GM23338 (cell line): ENCODE measurements at regions not wholly inside any gene's neighbourhood (a gene's known extent, or its start where the extent isn't known, plus 50 kb on each side); places are given as distances from the start of the nearest gene placed in this dataset.

ENCODE experiments used
- ATAC-seq: fragments of 200-7000 bp; cut with Tn5 transposase; 3 replicates; pipeline ENCODE4 v1.9.1; 2020
- DNase-seq: peaks from one replicate; pipeline ENCODE4 v3.0.0-alpha.2; 2015; ENCODE audit warnings: low spot score
- H2AFZ ChIP-seq: fragments of 200-600 bp; sonication (generic); 2 replicates; pipeline ENCODE4 v1.8.0; 2016; ENCODE audit warnings: antibody characterized with exemption, mild to moderate bottlenecking, moderate library complexity
- H3F3A ChIP-seq: fragments of 200-600 bp; sonication (generic); replicated peaks from 2 replicates; pipeline ENCODE4 v1.8.0; 2017; ENCODE audit warnings: antibody characterized with exemption, mixed run types, low read depth
- H3K27ac ChIP-seq: fragments of 200-600 bp; sonication (generic); 2 replicates; pipeline ENCODE4 v1.6.1; 2016; ENCODE audit warnings: low read depth
- H3K27me3 ChIP-seq: fragments of 200-600 bp; sonication (generic); 2 replicates; pipeline ENCODE4 v1.8.0; 2016; ENCODE audit warnings: mild to moderate bottlenecking, mixed run types, moderate library complexity; ENCODE audit not compliant: insufficient read depth
- H3K36me3 ChIP-seq: fragments of 200-600 bp; sonication (generic); 2 replicates; pipeline ENCODE4 v1.8.0; 2016; ENCODE audit warnings: mild to moderate bottlenecking; ENCODE audit not compliant: insufficient read depth
- H3K4me1 ChIP-seq: fragments of 200-600 bp; sonication (generic); 2 replicates; pipeline ENCODE4 v1.8.0; 2016; ENCODE audit warnings: mild to moderate bottlenecking, moderate library complexity; ENCODE audit not compliant: insufficient read depth
- H3K4me2 ChIP-seq: fragments of 200-600 bp; sonication (generic); 2 replicates; pipeline ENCODE4 v1.7.1; 2017; ENCODE audit warnings: mixed run types
- H3K4me3 ChIP-seq: fragments of 200-600 bp; sonication (generic); 2 replicates; pipeline ENCODE4 v1.6.1; 2016; ENCODE audit warnings: mixed run types
- H3K79me2 ChIP-seq: fragments of 200-600 bp; sonication (generic); replicated peaks from 2 replicates; pipeline ENCODE4 v1.8.0; 2017; ENCODE audit warnings: mild to moderate bottlenecking; ENCODE audit not compliant: insufficient read depth
- H3K9me2 ChIP-seq: fragments of 200-600 bp; sonication (generic); 2 replicates; pipeline ENCODE4 v1.8.0; 2017; ENCODE audit not compliant: insufficient read depth
- H4K20me1 ChIP-seq: fragments of 200-600 bp; sonication (generic); replicated peaks from 2 replicates; pipeline ENCODE4 v1.8.0; 2017; ENCODE audit warnings: mild to moderate bottlenecking; ENCODE audit not compliant: insufficient read depth
- H3K27ac Mint-ChIP-seq: 2 replicates; pipeline ENCODE4 v1.8.0; 2020; ENCODE audit warnings: inconsistent platforms, mild to moderate bottlenecking, moderate library complexity, mixed read lengths
- H3K27me3 Mint-ChIP-seq: 3 replicates; pipeline ENCODE4 v1.8.0; 2022; ENCODE audit warnings: low read depth, mild to moderate bottlenecking, moderate library complexity, mixed read lengths, inconsistent platforms; ENCODE audit not compliant: insufficient read depth, poor library complexity
- H3K36me3 Mint-ChIP-seq: 3 replicates; pipeline ENCODE4 v1.8.0; 2021; ENCODE audit warnings: low read depth, mild to moderate bottlenecking, inconsistent platforms, moderate library complexity, mixed read lengths
- H3K4me1 Mint-ChIP-seq: 3 replicates; pipeline ENCODE4 v1.8.0; 2020; ENCODE audit warnings: mild to moderate bottlenecking, inconsistent platforms, mixed read lengths
- H3K4me3 Mint-ChIP-seq: 3 replicates; pipeline ENCODE4 v1.8.0; 2021; ENCODE audit warnings: moderate library complexity, mild to moderate bottlenecking, inconsistent platforms, mixed read lengths
- H3K9me3 Mint-ChIP-seq: 3 replicates; pipeline ENCODE4 v1.8.0; 2020; ENCODE audit warnings: moderate library complexity, mild to moderate bottlenecking, inconsistent platforms, mixed read lengths
- CREB1 ChIP-seq: fragments of 250-450 bp; sonication (Bioruptor Pico); IDR thresholded peaks from 2 replicates; pipeline ENCODE4 v1.5.0; 2020; ENCODE audit warnings: low read depth, mild to moderate bottlenecking, moderate library complexity
- EZH2 ChIP-seq: fragments of 200-600 bp; sonication (generic); IDR thresholded peaks from one replicate; pipeline ENCODE4 v1.8.0; 2017; ENCODE audit warnings: antibody characterized with exemption, mild to moderate bottlenecking, low read depth; ENCODE audit not compliant: unreplicated experiment
- EZH2phosphoT487 ChIP-seq: fragments of 200-600 bp; sonication (generic); IDR thresholded peaks from one replicate; pipeline ENCODE4 v1.8.1; 2018; ENCODE audit warnings: antibody characterized with exemption; ENCODE audit not compliant: unreplicated experiment
- JUNB ChIP-seq: IDR thresholded peaks from one replicate; pipeline ENCODE4 v1.6.1; 2016; ENCODE audit warnings: antibody characterized with exemption; ENCODE audit not compliant: unreplicated experiment
- NANOG ChIP-seq: IDR thresholded peaks from 2 replicates; pipeline ENCODE4 v1.6.1; 2016; ENCODE audit warnings: antibody characterized with exemption, borderline replicate concordance
- POLR2AphosphoS5 ChIP-seq: IDR thresholded peaks from 2 replicates; pipeline ENCODE4 v1.6.1; 2016; ENCODE audit warnings: antibody characterized with exemption, low read depth
- STAT1 ChIP-seq: IDR thresholded peaks from one replicate; pipeline ENCODE4 v1.6.1; 2016; ENCODE audit warnings: antibody characterized with exemption; ENCODE audit not compliant: unreplicated experiment
- ZNF114 ChIP-seq: fragments of 250-450 bp; sonication (Bioruptor Pico); IDR thresholded peaks from 2 replicates; pipeline ENCODE4 v1.5.0; 2020; ENCODE audit warnings: mild to moderate bottlenecking, moderate library complexity
- ZNF331 ChIP-seq: fragments of 250-450 bp; sonication (Bioruptor Pico); IDR thresholded peaks from 2 replicates; pipeline ENCODE4 v1.5.0; 2020; ENCODE audit warnings: low read depth, mild to moderate bottlenecking, moderate library complexity
- TF ChIP-seq, protein P1 (sequence below): fragments of 250-450 bp; sonication (Bioruptor Pico); IDR thresholded peaks from 2 replicates; pipeline ENCODE4 v1.5.0; 2020; ENCODE audit warnings: mild to moderate bottlenecking, moderate library complexity
- TF ChIP-seq, protein P2 (sequence below): IDR thresholded peaks from one replicate; pipeline ENCODE4 v1.6.1; 2018; ENCODE audit warnings: antibody characterized with exemption; ENCODE audit not compliant: unreplicated experiment
- TF ChIP-seq, protein P3 (sequence below): IDR thresholded peaks from 2 replicates; pipeline ENCODE4 v1.6.1; 2016; ENCODE audit warnings: antibody characterized with exemption
- TF ChIP-seq, protein P4 (sequence below), 2 experiments: fragments of 200-600 bp in 1 of 2; sonication (generic) in 1 of 2; conservative IDR thresholded peaks; 2 replicates each; pipeline versions ENCODE4 v1.5.1 to v1.6.1; 2016 to 2017; ENCODE audit warnings: antibody characterized with exemption in 2 of 2, low read depth in 2 of 2, mild to moderate bottlenecking in 2 of 2, moderate library complexity in 1 of 2

DNA sequence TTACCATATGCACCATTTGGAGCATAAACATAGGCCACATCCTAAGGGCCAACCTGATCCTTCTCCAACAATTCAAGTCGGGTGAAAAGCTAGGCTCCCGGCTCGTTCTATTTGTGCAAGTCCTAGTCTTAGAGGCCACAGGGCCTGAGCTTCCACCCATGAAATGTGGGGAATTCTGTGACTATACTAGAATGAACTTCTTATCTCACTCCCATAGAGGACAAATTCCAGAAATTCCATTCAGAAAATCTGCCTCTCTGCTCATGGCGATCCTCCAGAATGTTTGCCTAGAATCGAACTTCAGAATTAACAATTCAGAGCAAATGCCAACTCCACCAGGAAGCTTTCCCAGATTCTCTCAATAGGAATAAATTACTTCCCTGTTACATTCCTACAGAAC, 187.9 kb downstream of the BCL11A start (continued):
- TF ChIP-seq, protein P1, sequence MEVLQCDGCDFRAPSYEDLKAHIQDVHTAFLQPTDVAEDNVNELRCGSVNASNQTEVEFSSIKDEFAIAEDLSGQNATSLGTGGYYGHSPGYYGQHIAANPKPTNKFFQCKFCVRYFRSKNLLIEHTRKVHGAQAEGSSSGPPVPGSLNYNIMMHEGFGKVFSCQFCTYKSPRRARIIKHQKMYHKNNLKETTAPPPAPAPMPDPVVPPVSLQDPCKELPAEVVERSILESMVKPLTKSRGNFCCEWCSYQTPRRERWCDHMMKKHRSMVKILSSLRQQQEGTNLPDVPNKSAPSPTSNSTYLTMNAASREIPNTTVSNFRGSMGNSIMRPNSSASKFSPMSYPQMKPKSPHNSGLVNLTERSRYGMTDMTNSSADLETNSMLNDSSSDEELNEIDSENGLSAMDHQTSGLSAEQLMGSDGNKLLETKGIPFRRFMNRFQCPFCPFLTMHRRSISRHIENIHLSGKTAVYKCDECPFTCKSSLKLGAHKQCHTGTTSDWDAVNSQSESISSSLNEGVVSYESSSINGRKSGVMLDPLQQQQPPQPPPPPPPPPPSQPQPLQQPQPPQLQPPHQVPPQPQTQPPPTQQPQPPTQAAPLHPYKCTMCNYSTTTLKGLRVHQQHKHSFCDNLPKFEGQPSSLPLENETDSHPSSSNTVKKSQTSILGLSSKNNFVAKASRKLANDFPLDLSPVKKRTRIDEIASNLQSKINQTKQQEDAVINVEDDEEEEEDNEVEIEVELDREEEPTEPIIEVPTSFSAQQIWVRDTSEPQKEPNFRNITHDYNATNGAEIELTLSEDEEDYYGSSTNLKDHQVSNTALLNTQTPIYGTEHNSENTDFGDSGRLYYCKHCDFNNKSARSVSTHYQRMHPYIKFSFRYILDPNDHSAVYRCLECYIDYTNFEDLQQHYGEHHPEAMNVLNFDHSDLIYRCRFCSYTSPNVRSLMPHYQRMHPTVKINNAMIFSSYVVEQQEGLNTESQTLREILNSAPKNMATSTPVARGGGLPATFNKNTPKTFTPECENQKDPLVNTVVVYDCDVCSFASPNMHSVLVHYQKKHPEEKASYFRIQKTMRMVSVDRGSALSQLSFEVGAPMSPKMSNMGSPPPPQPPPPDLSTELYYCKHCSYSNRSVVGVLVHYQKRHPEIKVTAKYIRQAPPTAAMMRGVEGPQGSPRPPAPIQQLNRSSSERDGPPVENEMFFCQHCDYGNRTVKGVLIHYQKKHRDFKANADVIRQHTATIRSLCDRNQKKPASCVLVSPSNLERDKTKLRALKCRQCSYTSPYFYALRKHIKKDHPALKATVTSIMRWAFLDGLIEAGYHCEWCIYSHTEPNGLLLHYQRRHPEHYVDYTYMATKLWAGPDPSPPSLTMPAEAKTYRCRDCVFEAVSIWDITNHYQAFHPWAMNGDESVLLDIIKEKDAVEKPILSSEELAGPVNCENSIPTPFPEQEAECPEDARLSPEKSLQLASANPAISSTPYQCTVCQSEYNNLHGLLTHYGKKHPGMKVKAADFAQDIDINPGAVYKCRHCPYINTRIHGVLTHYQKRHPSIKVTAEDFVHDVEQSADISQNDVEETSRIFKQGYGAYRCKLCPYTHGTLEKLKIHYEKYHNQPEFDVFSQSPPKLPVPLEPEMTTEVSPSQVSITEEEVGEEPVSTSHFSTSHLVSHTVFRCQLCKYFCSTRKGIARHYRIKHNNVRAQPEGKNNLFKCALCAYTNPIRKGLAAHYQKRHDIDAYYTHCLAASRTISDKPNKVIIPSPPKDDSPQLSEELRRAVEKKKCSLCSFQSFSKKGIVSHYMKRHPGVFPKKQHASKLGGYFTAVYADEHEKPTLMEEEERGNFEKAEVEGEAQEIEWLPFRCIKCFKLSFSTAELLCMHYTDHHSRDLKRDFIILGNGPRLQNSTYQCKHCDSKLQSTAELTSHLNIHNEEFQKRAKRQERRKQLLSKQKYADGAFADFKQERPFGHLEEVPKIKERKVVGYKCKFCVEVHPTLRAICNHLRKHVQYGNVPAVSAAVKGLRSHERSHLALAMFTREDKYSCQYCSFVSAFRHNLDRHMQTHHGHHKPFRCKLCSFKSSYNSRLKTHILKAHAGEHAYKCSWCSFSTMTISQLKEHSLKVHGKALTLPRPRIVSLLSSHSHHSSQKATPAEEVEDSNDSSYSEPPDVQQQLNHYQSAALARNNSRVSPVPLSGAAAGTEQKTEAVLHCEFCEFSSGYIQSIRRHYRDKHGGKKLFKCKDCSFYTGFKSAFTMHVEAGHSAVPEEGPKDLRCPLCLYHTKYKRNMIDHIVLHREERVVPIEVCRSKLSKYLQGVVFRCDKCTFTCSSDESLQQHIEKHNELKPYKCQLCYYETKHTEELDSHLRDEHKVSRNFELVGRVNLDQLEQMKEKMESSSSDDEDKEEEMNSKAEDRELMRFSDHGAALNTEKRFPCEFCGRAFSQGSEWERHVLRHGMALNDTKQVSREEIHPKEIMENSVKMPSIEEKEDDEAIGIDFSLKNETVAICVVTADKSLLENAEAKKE = no peak

DNA sequence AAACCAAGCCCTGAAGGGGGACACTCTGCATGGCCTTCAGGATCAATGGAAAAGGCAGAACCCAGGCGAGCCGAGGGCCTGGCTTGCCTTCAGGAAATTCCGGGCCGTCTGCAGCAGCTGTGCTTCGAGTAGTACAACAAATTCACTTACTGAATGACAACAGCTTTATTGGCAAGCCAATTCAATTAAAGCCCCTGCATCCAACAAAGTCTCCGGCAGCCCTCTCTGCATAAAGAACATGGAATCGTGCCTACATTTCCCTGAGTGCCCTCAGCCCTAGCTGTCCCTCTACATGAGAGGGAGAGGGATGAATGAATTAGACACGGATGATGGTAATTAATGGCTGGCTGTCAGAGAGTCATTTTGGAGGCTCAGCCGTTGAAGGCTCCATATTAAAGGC, 189.0 kb downstream of the BCL11A start:
- Mint-ChIP-seq H3K27ac (no peak overlapping the region), H3K9me3 (no peaks in the 10 kb centered on the region), H3K4me3 (no peak overlapping the region), H3K4me1 (peaks cover 26% of the 10 kb centered on the region), H3K36me3 (no peaks in the 10 kb centered on the region; the same call in 2 of the 3 replicates), H3K27me3 (peaks cover 5% of the 10 kb centered on the region)
- Histone ChIP-seq H3K4me3 (no peak overlapping the region), H3K27ac (no peak overlapping the region), H3F3A (no peaks in the 10 kb centered on the region), H4K20me1 (no peaks in the 10 kb centered on the region), H3K9me2 (peaks cover 28% of the 10 kb centered on the region), H2AFZ (peak overlapping the region; percentile 66; the same call in 1 of the 2 replicates), H3K4me1 (peaks cover 4% of the 10 kb centered on the region; the same call in 1 of the 2 replicates), H3K36me3 (no peaks in the 10 kb centered on the region), H3K27me3 (no peaks in the 10 kb centered on the region), H3K4me2 (no peak overlapping the region), H3K79me2 (no peaks in the 10 kb centered on the region)
- no peak for ATAC-seq
- TF ChIP-seq POLR2AphosphoS5 (no peak), ZNF331 (no peak), EZH2 (no peak), ZNF114 (CRISPR knock-in tag) (no peak), STAT1 (no peak), NANOG (no peak), JUNB (no peak), EZH2phosphoT487 (no peak), CREB1 (CRISPR knock-in tag) (no peak)
- TF ChIP-seq, protein P2, sequence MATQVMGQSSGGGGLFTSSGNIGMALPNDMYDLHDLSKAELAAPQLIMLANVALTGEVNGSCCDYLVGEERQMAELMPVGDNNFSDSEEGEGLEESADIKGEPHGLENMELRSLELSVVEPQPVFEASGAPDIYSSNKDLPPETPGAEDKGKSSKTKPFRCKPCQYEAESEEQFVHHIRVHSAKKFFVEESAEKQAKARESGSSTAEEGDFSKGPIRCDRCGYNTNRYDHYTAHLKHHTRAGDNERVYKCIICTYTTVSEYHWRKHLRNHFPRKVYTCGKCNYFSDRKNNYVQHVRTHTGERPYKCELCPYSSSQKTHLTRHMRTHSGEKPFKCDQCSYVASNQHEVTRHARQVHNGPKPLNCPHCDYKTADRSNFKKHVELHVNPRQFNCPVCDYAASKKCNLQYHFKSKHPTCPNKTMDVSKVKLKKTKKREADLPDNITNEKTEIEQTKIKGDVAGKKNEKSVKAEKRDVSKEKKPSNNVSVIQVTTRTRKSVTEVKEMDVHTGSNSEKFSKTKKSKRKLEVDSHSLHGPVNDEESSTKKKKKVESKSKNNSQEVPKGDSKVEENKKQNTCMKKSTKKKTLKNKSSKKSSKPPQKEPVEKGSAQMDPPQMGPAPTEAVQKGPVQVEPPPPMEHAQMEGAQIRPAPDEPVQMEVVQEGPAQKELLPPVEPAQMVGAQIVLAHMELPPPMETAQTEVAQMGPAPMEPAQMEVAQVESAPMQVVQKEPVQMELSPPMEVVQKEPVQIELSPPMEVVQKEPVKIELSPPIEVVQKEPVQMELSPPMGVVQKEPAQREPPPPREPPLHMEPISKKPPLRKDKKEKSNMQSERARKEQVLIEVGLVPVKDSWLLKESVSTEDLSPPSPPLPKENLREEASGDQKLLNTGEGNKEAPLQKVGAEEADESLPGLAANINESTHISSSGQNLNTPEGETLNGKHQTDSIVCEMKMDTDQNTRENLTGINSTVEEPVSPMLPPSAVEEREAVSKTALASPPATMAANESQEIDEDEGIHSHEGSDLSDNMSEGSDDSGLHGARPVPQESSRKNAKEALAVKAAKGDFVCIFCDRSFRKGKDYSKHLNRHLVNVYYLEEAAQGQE = no peak
- TF ChIP-seq, protein P3, sequence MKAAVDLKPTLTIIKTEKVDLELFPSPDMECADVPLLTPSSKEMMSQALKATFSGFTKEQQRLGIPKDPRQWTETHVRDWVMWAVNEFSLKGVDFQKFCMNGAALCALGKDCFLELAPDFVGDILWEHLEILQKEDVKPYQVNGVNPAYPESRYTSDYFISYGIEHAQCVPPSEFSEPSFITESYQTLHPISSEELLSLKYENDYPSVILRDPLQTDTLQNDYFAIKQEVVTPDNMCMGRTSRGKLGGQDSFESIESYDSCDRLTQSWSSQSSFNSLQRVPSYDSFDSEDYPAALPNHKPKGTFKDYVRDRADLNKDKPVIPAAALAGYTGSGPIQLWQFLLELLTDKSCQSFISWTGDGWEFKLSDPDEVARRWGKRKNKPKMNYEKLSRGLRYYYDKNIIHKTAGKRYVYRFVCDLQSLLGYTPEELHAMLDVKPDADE = no peak
- TF ChIP-seq, protein P4, sequence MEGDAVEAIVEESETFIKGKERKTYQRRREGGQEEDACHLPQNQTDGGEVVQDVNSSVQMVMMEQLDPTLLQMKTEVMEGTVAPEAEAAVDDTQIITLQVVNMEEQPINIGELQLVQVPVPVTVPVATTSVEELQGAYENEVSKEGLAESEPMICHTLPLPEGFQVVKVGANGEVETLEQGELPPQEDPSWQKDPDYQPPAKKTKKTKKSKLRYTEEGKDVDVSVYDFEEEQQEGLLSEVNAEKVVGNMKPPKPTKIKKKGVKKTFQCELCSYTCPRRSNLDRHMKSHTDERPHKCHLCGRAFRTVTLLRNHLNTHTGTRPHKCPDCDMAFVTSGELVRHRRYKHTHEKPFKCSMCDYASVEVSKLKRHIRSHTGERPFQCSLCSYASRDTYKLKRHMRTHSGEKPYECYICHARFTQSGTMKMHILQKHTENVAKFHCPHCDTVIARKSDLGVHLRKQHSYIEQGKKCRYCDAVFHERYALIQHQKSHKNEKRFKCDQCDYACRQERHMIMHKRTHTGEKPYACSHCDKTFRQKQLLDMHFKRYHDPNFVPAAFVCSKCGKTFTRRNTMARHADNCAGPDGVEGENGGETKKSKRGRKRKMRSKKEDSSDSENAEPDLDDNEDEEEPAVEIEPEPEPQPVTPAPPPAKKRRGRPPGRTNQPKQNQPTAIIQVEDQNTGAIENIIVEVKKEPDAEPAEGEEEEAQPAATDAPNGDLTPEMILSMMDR (conservative IDR thresholded peaks at IDR 0.05; ENCODE audit: low read depth in 2 of 2) = no peak
- no peak for DNase-seq
